WI38 (cell line): ENCODE measurements at regions not wholly inside any gene's neighbourhood (a gene's known extent, or its start where the extent isn't known, plus 50 kb on each side); places are given as distances from the start of the nearest gene placed in this dataset.

Experiments
- H3K4me3 ChIP-seq: 2 replicates; pipeline ENCODE4 v1.5.1; 2011; ENCODE audit warnings: low read depth, mild to moderate bottlenecking, control low read depth, low read length
- CTCF ChIP-seq: IDR thresholded peaks from 2 replicates; pipeline ENCODE4 v1.5.1; 2012; ENCODE audit warnings: low read depth, mild to moderate bottlenecking, control low read depth, low read length

DNA sequence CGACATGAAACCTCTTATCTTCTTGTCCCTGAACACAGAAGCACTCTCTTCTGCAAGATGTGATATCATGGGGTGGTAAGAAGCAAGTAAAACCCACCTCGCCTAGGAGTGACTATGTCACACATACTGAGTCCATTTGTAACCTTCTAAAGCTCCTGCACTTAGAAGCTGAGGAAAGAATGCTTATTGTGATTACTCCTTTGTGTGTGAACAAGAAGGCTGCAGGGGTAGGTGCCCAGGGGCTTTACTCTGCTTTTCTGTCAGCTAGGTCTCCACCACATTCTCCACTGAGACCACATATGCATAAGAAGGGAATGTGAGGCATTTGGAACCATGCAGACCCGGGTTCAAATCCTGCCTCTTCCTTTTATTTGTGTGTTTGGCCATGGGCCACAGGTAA is 144.3 kb downstream of the DMRTA2 start:
- H3K4me3 ChIP-seq = no peak overlapping the region
- TF ChIP-seq CTCF = no peak

DNA sequence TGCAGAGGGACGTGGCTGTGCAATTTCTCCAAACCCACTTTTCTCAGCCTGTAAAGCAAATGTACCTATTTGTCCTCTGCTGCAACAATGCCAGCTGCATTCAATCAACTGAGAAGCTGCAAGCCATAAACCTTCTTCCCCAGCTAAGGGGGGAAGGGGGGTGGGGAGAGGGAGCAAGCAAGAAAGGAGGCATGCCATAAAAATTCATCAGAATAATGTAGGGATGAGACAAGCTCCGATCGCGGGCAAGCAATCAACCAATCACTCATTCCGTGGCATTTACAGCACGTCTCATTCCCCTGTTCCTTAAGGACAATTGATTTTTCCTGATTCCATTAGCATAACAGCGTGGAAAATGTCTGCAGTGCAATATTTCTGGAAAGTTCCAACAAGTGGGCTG is 144.8 kb downstream of the DMRTA2 start:
- no peak overlapping the region for H3K4me3 ChIP-seq
- no peak for TF ChIP-seq CTCF

DNA sequence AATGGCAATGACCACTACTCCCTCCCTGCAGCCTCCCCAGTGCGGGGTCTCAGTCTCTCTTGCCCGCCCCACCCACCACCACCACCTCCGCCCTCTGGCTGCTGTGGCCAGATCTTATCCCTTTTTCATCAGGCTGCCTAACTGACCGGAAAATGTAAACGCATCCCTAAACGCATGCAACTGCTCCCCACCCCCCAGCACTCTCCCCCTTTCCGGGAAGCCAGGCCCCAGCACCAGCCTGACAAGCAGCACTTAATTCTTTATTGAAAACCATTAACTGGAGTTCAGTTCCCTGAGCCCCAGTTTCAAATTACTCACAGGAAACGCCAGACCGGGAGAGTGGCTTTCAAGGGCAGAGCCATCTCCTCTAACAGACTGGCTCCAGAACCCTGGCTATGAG is 147.7 kb downstream of the DMRTA2 start:
- no peak for TF ChIP-seq CTCF
- no peak overlapping the region for H3K4me3 ChIP-seq

DNA sequence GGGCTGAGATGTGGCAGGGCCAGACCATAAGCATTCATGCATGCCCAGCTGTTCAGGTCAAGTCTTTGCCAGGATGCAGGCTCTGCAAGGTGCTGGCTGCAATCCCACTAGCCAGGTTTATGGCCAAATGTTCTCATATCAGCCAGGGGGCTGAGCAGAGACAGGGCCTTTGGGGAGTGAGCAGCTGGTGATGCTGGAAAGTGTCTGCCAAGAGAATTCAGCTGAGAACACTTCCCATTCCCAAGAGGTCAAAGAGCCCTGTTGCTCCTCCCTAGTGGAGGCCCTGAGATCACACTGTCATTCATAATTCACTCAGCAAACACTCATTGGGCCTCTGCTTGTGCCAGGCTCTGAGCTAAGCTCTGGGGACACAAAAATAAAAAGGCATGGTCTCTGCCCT is 150.3 kb downstream of the DMRTA2 start:
- no peak for TF ChIP-seq CTCF
- no peak overlapping the region for H3K4me3 ChIP-seq

- no peak for TF ChIP-seq CTCF
These were observed 151.2 kb downstream of the DMRTA2 start for GRCh38 chr1:50271968-50272578.

DNA sequence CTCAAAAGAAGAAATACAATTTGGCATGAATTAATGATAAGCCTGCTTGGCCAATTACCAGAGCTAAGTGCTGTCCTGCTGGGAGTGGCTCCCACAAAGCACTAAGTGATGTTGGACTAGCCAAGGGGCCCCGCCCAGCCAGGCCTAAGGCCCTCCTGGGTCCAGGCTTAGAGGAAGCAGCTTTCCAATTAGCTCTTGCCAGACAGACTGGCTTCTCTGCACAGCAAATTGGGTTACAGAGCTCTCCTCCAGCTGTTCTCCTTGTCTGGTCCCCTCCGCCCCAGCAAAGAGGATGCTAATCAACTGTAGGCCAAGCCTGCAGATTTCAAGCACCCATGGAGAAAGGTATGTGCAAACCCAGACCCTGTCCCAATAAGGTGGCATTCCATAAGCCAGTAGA is 151.9 kb downstream of the DMRTA2 start:
- TF ChIP-seq CTCF = no peak
- H3K4me3 ChIP-seq = no peak overlapping the region

More at GRCh38 chr1:50271968-50272578, 151.2 kb downstream of the DMRTA2 start:
- H3K4me3 ChIP-seq = no peak overlapping the region

- TF ChIP-seq CTCF = no peak
- H3K4me3 ChIP-seq = no peak overlapping the region
These were observed 152.3 kb downstream of the DMRTA2 start for GRCh38 chr1:50270926-50271325.
